Ishikawa (cell line): ENCODE measurements at regions not wholly inside any gene's neighbourhood (a gene's known extent, or its start where the extent isn't known, plus 50 kb on each side); places are given as distances from the start of the nearest gene placed in this dataset.

Source experiments
- CEBPB ChIP-seq: IDR thresholded peaks from 2 replicates; pipeline ENCODE4 v1.6.1; 2012
- CREB1 ChIP-seq: IDR thresholded peaks from 2 replicates; pipeline ENCODE4 v1.6.1; 2012; ENCODE audit warnings: low read depth
- EGR1 ChIP-seq: IDR thresholded peaks from 2 replicates; pipeline ENCODE4 v1.6.1; 2012
- EP300 ChIP-seq: IDR thresholded peaks from 2 replicates; pipeline ENCODE4 v1.6.1; 2012; ENCODE audit warnings: borderline replicate concordance
- FOXM1 ChIP-seq: IDR thresholded peaks from 2 replicates; pipeline ENCODE4 v1.6.1; 2012; ENCODE audit warnings: low read depth, borderline replicate concordance
- NFIC ChIP-seq: IDR thresholded peaks from 2 replicates; pipeline ENCODE4 v1.6.1; 2012
- RAD21 ChIP-seq: IDR thresholded peaks from 2 replicates; pipeline ENCODE4 v1.6.1; 2012; ENCODE audit warnings: low read depth
- TAF1 ChIP-seq: IDR thresholded peaks from 2 replicates; pipeline ENCODE4 v1.6.1; 2012; ENCODE audit warnings: low read depth, mild to moderate bottlenecking
- TCF12 ChIP-seq: IDR thresholded peaks from 2 replicates; pipeline ENCODE4 v1.6.1; 2012; ENCODE audit warnings: low read depth
- TEAD4 ChIP-seq: IDR thresholded peaks from 2 replicates; pipeline ENCODE4 v1.6.1; 2012
- YY1 ChIP-seq: IDR thresholded peaks from 2 replicates; pipeline ENCODE4 v1.6.1; 2012; ENCODE audit warnings: low read depth
- ZBTB7A ChIP-seq: IDR thresholded peaks from 2 replicates; pipeline ENCODE4 v1.6.1; 2012; ENCODE audit warnings: low read depth
- TF ChIP-seq, protein P1 (sequence below): IDR thresholded peaks from 2 replicates; pipeline ENCODE4 v1.6.1; 2012
- TF ChIP-seq, protein P2 (sequence below): IDR thresholded peaks from 2 replicates; pipeline ENCODE4 v1.6.1; 2012; ENCODE audit warnings: low read depth, mild to moderate bottlenecking
- TF ChIP-seq, protein P3 (sequence below): IDR thresholded peaks from 2 replicates; pipeline ENCODE4 v1.6.1; 2012

DNA sequence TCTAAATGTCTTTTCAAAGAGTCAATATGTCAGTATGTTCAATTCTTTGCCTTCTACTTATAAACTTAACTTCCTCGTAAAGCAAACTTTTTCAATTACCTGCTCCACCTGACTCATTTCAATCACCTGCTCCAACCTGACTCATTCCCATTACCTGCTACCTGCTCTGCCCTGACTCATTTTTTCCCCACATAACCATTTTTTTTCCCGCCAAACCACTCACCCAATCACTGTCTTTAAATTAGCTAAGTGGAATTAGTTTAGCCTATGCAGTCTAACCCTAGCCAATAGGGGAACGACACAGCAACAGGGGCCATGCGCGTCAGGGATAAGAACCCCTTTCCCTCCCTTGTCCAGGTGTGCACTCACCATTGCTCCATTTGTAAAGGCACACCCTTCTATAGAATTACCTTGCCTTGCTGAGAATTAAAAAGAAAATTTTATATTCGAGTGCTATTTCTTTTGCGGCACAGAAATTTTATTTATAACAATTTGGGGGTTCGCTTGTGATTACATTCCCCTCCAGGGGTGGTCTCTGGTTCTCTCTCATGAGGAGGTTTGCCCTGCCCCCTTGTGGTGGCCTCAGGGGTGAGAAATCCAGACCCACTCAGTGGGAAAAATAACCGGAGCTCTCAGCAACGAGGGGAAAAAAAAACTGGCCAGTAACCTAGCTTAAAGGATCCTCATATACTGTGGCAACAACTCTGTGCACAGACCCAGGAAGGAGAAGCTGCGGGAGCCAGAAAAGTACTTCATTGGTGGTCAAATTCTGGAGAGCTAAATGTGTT lies 193.1 kb downstream of the ZNF486 start:
- TF ChIP-seq, protein P1, sequence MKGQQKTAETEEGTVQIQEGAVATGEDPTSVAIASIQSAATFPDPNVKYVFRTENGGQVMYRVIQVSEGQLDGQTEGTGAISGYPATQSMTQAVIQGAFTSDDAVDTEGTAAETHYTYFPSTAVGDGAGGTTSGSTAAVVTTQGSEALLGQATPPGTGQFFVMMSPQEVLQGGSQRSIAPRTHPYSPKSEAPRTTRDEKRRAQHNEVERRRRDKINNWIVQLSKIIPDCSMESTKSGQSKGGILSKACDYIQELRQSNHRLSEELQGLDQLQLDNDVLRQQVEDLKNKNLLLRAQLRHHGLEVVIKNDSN: no peak
- TF ChIP-seq, protein P2, sequence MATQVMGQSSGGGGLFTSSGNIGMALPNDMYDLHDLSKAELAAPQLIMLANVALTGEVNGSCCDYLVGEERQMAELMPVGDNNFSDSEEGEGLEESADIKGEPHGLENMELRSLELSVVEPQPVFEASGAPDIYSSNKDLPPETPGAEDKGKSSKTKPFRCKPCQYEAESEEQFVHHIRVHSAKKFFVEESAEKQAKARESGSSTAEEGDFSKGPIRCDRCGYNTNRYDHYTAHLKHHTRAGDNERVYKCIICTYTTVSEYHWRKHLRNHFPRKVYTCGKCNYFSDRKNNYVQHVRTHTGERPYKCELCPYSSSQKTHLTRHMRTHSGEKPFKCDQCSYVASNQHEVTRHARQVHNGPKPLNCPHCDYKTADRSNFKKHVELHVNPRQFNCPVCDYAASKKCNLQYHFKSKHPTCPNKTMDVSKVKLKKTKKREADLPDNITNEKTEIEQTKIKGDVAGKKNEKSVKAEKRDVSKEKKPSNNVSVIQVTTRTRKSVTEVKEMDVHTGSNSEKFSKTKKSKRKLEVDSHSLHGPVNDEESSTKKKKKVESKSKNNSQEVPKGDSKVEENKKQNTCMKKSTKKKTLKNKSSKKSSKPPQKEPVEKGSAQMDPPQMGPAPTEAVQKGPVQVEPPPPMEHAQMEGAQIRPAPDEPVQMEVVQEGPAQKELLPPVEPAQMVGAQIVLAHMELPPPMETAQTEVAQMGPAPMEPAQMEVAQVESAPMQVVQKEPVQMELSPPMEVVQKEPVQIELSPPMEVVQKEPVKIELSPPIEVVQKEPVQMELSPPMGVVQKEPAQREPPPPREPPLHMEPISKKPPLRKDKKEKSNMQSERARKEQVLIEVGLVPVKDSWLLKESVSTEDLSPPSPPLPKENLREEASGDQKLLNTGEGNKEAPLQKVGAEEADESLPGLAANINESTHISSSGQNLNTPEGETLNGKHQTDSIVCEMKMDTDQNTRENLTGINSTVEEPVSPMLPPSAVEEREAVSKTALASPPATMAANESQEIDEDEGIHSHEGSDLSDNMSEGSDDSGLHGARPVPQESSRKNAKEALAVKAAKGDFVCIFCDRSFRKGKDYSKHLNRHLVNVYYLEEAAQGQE: no peak
- TF ChIP-seq EP300 (no peak), TEAD4 (no peak), TCF12 (no peak), EGR1 (no peak), CEBPB (no peak)
- TF ChIP-seq, protein P3, sequence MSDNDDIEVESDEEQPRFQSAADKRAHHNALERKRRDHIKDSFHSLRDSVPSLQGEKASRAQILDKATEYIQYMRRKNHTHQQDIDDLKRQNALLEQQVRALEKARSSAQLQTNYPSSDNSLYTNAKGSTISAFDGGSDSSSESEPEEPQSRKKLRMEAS: no peak

DNA sequence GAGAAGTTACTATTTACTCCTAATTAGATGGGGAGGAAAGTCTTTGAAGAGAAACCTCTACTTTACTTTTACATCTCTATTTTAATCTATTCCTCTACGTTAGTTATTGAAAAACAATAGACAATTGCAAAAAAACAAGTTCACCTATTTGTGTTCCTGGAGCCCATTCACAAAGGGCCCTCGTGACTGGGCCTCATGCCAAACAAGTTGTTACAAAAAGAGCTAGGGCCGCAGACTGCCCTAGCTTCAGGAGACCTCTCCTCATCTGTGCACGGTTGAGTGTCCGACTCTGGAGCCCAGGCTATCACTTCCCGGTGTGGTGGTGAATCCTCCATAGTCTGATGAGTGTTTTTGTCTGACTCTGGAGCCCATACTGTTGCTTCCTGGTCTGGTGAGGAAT lies 190.9 kb downstream of the ZNF486 start:
- TF ChIP-seq YY1: no peak
- TF ChIP-seq EGR1: no peak
- no peak for TF ChIP-seq NFIC
- TF ChIP-seq, protein P2: no peak
- TF ChIP-seq TCF12: no peak
- no peak for TF ChIP-seq RAD21
- no peak for TF ChIP-seq CEBPB
- TF ChIP-seq TEAD4: no peak
- TF ChIP-seq, protein P3: no peak
- TF ChIP-seq, protein P1: no peak
- TF ChIP-seq ZBTB7A: no peak
- no peak for TF ChIP-seq FOXM1
- TF ChIP-seq EP300: no peak
- no peak for TF ChIP-seq TAF1
- TF ChIP-seq CREB1: no peak

DNA sequence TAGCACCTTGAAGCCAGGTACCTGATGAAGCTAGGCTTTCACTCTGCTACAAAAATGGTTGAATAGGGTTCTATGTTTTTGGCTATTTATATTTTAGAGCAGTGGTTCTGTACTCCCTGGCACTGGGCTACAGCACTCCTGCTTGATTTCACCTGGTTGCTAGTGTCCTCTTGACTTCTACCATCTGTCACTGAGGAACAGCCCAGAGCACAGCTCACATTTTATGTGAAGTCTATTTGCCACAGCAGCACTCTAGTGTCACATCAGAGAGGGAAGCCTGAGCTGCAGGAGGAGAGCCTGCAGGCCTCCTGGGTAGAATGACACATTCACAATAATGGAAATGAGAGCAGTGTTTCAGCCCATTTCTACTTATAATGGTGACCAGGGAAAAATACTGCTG lies 184.2 kb downstream of the ZNF486 start:
- TF ChIP-seq FOXM1 (no peak), CREB1 (no peak), EP300 (no peak), YY1 (no peak), TCF12 (no peak), RAD21 (no peak), EGR1 (no peak), NFIC (no peak), ZBTB7A (no peak), TEAD4 (no peak), TAF1 (no peak)
- TF ChIP-seq, protein P3: no peak
- TF ChIP-seq, protein P2: no peak
- TF ChIP-seq, protein P1: no peak
